IMR-90 (cell line): ENCODE measurements at regions not wholly inside any gene's neighbourhood (a gene's known extent, or its start where the extent isn't known, plus 50 kb on each side); places are given as distances from the start of the nearest gene placed in this dataset.

Source experiments
- ATAC-seq: fragments of 200-7000 bp; cut with Tn5 transposase; 2 replicates; pipeline ENCODE4 v1.9.1; 2020; ENCODE audit warnings: low read depth, mild to moderate bottlenecking, moderate library complexity
- BruUV-seq: library from RNA; stranded (reverse); fragments of 400-500 nt; replicated peaks from 2 replicates; lab custom pipeline; 2021; lab: Mats Ljungman, UMichigan
- CTCF ChIA-PET: fragments of 300-600 bp; formaldehyde crosslinking; extraction: SDS; loops from one replicate; lab custom pipeline; 2021; ENCODE audit warnings: antibody characterized with exemption; lab: Yijun Ruan, JAX
- POLR2A ChIA-PET: fragments of 300-600 bp; sonication (Branson Sonifier 250); formaldehyde crosslinking; loops from one replicate; lab custom pipeline; 2022; ENCODE audit warnings: antibody characterized with exemption; ENCODE audit not compliant: unreplicated experiment; lab: Charles Lee
- DNase-seq: peaks from one replicate; pipeline ENCODE4 v3.0.0; 2013
- H2AFZ ChIP-seq: replicated peaks from 2 replicates; pipeline ENCODE3; 2013; ENCODE audit warnings: low read length, mild to moderate bottlenecking; ENCODE audit not compliant: poor library complexity
- H2AK5ac ChIP-seq: 2 replicates; pipeline ENCODE4 v1.6.1; 2013; ENCODE audit warnings: low read depth, low read length, inconsistent platforms
- H2AK9ac ChIP-seq: replicated peaks from 2 replicates; pipeline ENCODE3; 2013; ENCODE audit warnings: mild to moderate bottlenecking, low read depth, low read length, moderate library complexity; ENCODE audit not compliant: poor library complexity
- H2BK120ac ChIP-seq: 2 replicates; pipeline ENCODE4 v1.6.1; 2013; ENCODE audit warnings: low read depth, low read length, inconsistent platforms
- H2BK15ac ChIP-seq: 3 replicates; pipeline ENCODE4 v1.6.1; 2013; ENCODE audit warnings: low read depth, low read length, inconsistent platforms
- H2BK20ac ChIP-seq: 2 replicates; pipeline ENCODE4 v1.6.1; 2013; ENCODE audit warnings: low read depth, mild to moderate bottlenecking, inconsistent platforms, low read length, moderate library complexity
- H2BK5ac ChIP-seq: 2 replicates; pipeline ENCODE4 v1.6.1; 2013; ENCODE audit warnings: mild to moderate bottlenecking, low read depth, low read length, inconsistent platforms; ENCODE audit not compliant: poor library complexity, severe bottlenecking
- H3K14ac ChIP-seq: replicated peaks from 2 replicates; pipeline ENCODE4 v1.6.1; 2013; ENCODE audit warnings: low read depth, low read length, inconsistent platforms
- H3K18ac ChIP-seq: 2 replicates; pipeline ENCODE4 v1.6.1; 2013; ENCODE audit warnings: low read depth, low read length, control low read depth
- H3K23ac ChIP-seq: 2 replicates; pipeline ENCODE4 v1.6.1; 2013; ENCODE audit warnings: low read depth, low read length, inconsistent platforms
- H3K27ac ChIP-seq: 2 replicates; pipeline ENCODE4 v1.5.1; 2013; ENCODE audit warnings: mild to moderate bottlenecking, control low read depth, low read length; ENCODE audit not compliant: insufficient read depth
- H3K27me3 ChIP-seq: 2 replicates; pipeline ENCODE4 v1.6.1; 2013; ENCODE audit warnings: low read length; ENCODE audit not compliant: control insufficient read depth, insufficient read depth
- H3K36me3 ChIP-seq: 2 replicates; pipeline ENCODE4 v1.6.1; 2013; ENCODE audit warnings: low read length, mixed read lengths; ENCODE audit not compliant: control insufficient read depth, insufficient read depth
- H3K4ac ChIP-seq: 2 replicates; pipeline ENCODE4 v1.6.1; 2013; ENCODE audit warnings: low read depth, low read length, inconsistent platforms
- H3K4me1 ChIP-seq: 2 replicates; pipeline ENCODE4 v1.6.1; 2013; ENCODE audit warnings: low read length, mixed read lengths; ENCODE audit not compliant: control insufficient read depth, insufficient read depth
- H3K4me2 ChIP-seq: 2 replicates; pipeline ENCODE4 v1.6.1; 2013; ENCODE audit warnings: low read depth, mild to moderate bottlenecking, control low read depth, low read length, moderate library complexity
- H3K4me3 ChIP-seq: 2 replicates; pipeline ENCODE4 v1.5.1; 2013; ENCODE audit warnings: low read depth, mild to moderate bottlenecking, control low read depth, low read length, moderate library complexity; ENCODE audit not compliant: insufficient read depth
- H3K56ac ChIP-seq: 2 replicates; pipeline ENCODE4 v1.6.1; 2013; ENCODE audit warnings: low read length, inconsistent platforms; ENCODE audit not compliant: insufficient read depth; ENCODE audit errors: extremely low read depth
- H3K79me1 ChIP-seq, 2 experiments: 2 replicates each; pipeline ENCODE4 v1.6.1; 2013; ENCODE audit warnings: low read length in 2 of 2, inconsistent platforms in 1 of 2, low read depth in 1 of 2
- H3K9ac ChIP-seq: 2 replicates; pipeline ENCODE4 v1.6.1; 2013; ENCODE audit warnings: low read depth, low read length, control low read depth
- H3K9me1 ChIP-seq: 2 replicates; pipeline ENCODE4 v1.6.1; 2013; ENCODE audit warnings: low read length, inconsistent platforms; ENCODE audit not compliant: insufficient read depth
- H3K9me3 ChIP-seq: 2 replicates; pipeline ENCODE4 v1.6.1; 2013; ENCODE audit warnings: low read length; ENCODE audit not compliant: control insufficient read depth, insufficient read depth
- H4K20me1 ChIP-seq: 2 replicates; pipeline ENCODE4 v1.6.1; 2013; ENCODE audit warnings: low read length, inconsistent platforms; ENCODE audit not compliant: insufficient read depth
- H4K5ac ChIP-seq: 2 replicates; pipeline ENCODE4 v1.6.1; 2013; ENCODE audit warnings: mild to moderate bottlenecking, low read depth, low read length, control low read depth
- H4K8ac ChIP-seq, 2 experiments: 2 replicates each; pipeline ENCODE4 v1.6.1; 2013; ENCODE audit warnings: low read depth in 2 of 2, low read length in 2 of 2, control low read depth in 1 of 2, inconsistent platforms in 1 of 2
- H4K91ac ChIP-seq: 2 replicates; pipeline ENCODE4 v1.6.1; 2013; ENCODE audit warnings: low read depth, low read length, inconsistent platforms; ENCODE audit not compliant: insufficient read depth
- CEBPB ChIP-seq: IDR thresholded peaks from 2 replicates; pipeline ENCODE4 v1.6.1; 2012; ENCODE audit warnings: low read depth, low read length, improper control_type of control experiment
- NFE2L2 ChIP-seq: fragments of 150-350 bp; IDR thresholded peaks from 2 replicates; pipeline ENCODE4 v1.6.1; 2016; ENCODE audit warnings: low read depth, mild to moderate bottlenecking, low read length
- RCOR1 ChIP-seq: IDR thresholded peaks from 2 replicates; pipeline ENCODE4 v1.6.1; 2012; ENCODE audit warnings: mild to moderate bottlenecking, low read length, improper control_type of control experiment; ENCODE audit not compliant: insufficient replicate concordance
- WGBS, 2 experiments: methylation state at CpG; one replicate each; pipeline versions ENCODE4 v1.1.5 to v1.1.7; 2013; ENCODE audit warnings: missing lambda C conversion rate in 2 of 2; ENCODE audit not compliant: insufficient read length in 1 of 2; ENCODE audit errors: extremely low coverage in 2 of 2; 5-methylcytosine and 5-hydroxymethylcytosine counted together
- dilution Hi-C: fragments of 300-500 bp; cut with HindIII; formaldehyde crosslinking; loops from one replicate; pipeline ENCODE4 v1.14.3; 2018; ENCODE audit warnings: low sequenced_read_pairs; ENCODE audit not compliant: unreplicated experiment
- in situ Hi-C: fragments of 300-500 bp; cut with MboI; formaldehyde crosslinking; loops from 3 replicates; pipeline ENCODE4 v1.14.3; 2019; ENCODE audit warnings: low sequenced_read_pairs, inconsistent platforms, mixed read lengths
- intact Hi-C: fragments of 100-400 bp; cut with micrococcal nuclease; formaldehyde crosslinking; loops from 2 replicates; pipeline ENCODE4 v1.10.0; 2022

DNA sequence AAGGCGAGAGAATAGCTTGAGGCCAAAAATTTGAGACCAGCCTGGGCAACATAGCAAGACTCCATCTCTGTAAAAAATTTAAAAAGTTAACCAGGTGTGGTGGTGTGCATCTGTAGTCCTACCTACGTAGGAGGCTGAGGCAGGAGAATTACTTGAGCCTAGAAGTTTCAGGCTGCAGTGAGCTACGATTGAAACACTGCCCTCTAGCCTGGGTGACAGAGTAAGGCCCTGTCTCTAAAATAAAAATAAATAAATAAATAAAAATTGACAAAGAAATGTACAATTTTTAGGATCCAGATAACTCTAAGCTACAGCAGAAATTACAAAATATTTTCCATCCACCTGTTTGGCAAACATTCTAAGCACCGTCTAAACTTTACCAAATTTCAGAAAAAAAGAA lies 941.0 kb upstream of the ADGRB3 start:
- Histone ChIP-seq H2AFZ (no peak overlapping the region), H2BK5ac (no peak overlapping the region), H4K91ac (no peak overlapping the region), H2AK9ac (no peak overlapping the region), H3K4me1 (no peaks in the 10 kb centered on the region), H3K9ac (no peak overlapping the region), H3K36me3 (no peaks in the 10 kb centered on the region), H4K20me1 (no peaks in the 10 kb centered on the region), H2BK15ac (no peak overlapping the region), H3K27ac (no peak overlapping the region), H3K14ac (no peak overlapping the region), H3K4ac (no peak overlapping the region), H3K56ac (no peak overlapping the region), H3K4me3 (no peak overlapping the region), H2BK20ac (no peak overlapping the region), H3K4me2 (no peak overlapping the region), H3K27me3 (no peaks in the 10 kb centered on the region), H4K5ac (no peak overlapping the region), H3K23ac (no peak overlapping the region), H4K8ac (no peak overlapping the region), H3K18ac (no peak overlapping the region), H3K79me1 (no peaks in the 10 kb centered on the region), H3K9me3 (no peaks in the 10 kb centered on the region), H2BK120ac (no peak overlapping the region), H3K9me1 (no peaks in the 10 kb centered on the region), H2AK5ac (no peak overlapping the region)
- dilution Hi-C loops (no loop called here), intact Hi-C loops (no loop called here), in situ Hi-C loops (no loop called here)
- no peak for TF ChIP-seq RCOR1
- no peak for TF ChIP-seq CEBPB
- no peak for TF ChIP-seq NFE2L2
- no CpG with 5 or more reads among the region's 4 CpGs for WGBS, 2 experiments
- no TSS peak for BruUV-seq
- DNase-seq, result no peak
- ATAC-seq, result no peak
- CTCF ChIA-PET, result interaction anchor here (0.6 kb wide), 1 partner anchor 35 kb away, joined by 3 read pairs; no protein-coding TSS in a partner anchor
- POLR2A ChIA-PET, result no interaction called here
